NCI-H2107 treated with DMSO at 0.1 percent for 48 hours (cell line): ENCODE measurements at regions not wholly inside any gene's neighbourhood (a gene's known extent, or its start where the extent isn't known, plus 50 kb on each side); places are given as distances from the start of the nearest gene placed in this dataset.

Source experiments
- DNase-seq: peaks from one replicate; lab custom pipeline; 2025; ENCODE audit not compliant: unreplicated experiment; lab: John Stamatoyannopoulos, UW

- no peak for DNase-seq
Measured at GRCh38 chr18:24731158-24731557, 270.7 kb downstream of the HRH4 start.

- DNase-seq = no peak
Measured at GRCh38 chr18:24731981-24732380, 271.5 kb downstream of the HRH4 start.

GRCh38 chr18:24734058-24734457 lies 273.6 kb downstream of the HRH4 start:
- DNase-seq = no peak

GRCh38 chr18:24735624-24736231 lies 275.3 kb downstream of the HRH4 start:
- no peak for DNase-seq

GRCh38 chr18:24736662-24737330 lies 276.4 kb downstream of the HRH4 start:
- DNase-seq = no peak

- DNase-seq = no peak
Measured at GRCh38 chr18:24740829-24741228, 280.4 kb downstream of the HRH4 start.

GRCh38 chr18:24741321-24741720 lies 280.9 kb downstream of the HRH4 start:
- DNase-seq = no peak

- DNase-seq = no peak
Measured at GRCh38 chr18:24741965-24742724, 281.7 kb downstream of the HRH4 start.

GRCh38 chr18:24754583-24755253 lies 294.3 kb downstream of the HRH4 start:
- DNase-seq = no peak

GRCh38 chr18:24756385-24756784 lies 295.9 kb downstream of the HRH4 start:
- no peak for DNase-seq

GRCh38 chr18:24757134-24757533 lies 296.7 kb downstream of the HRH4 start:
- DNase-seq = no peak

- no peak for DNase-seq
Measured at GRCh38 chr18:24761765-24762164, 301.3 kb downstream of the HRH4 start.

GRCh38 chr18:24762511-24762910 lies 302.1 kb downstream of the HRH4 start:
- no peak for DNase-seq

GRCh38 chr18:24763765-24764513 lies 303.5 kb downstream of the HRH4 start:
- DNase-seq = no peak

GRCh38 chr18:24764766-24765165 lies 304.3 kb downstream of the HRH4 start:
- DNase-seq = no peak

GRCh38 chr18:24766376-24766775 lies 305.9 kb downstream of the HRH4 start:
- DNase-seq = no peak

- no peak for DNase-seq
Measured at GRCh38 chr18:24770311-24771024, 310.0 kb downstream of the HRH4 start.

GRCh38 chr18:24771300-24771699 lies 310.9 kb downstream of the HRH4 start:
- no peak for DNase-seq

GRCh38 chr18:24773101-24773500 lies 312.7 kb downstream of the HRH4 start:
- DNase-seq = no peak

GRCh38 chr18:24776019-24776418 lies 315.6 kb downstream of the HRH4 start:
- DNase-seq = no peak
